GM19372 (cell line): ENCODE measurements at regions not wholly inside any gene's neighbourhood (a gene's known extent, or its start where the extent isn't known, plus 50 kb on each side); places are given as distances from the start of the nearest gene placed in this dataset.

Experiments used
- ATAC-seq: cut with Tn5 transposase; IDR thresholded peaks from one replicate; pipeline ENCODE4 v1.9.1; 2021; ENCODE audit warnings: mild to moderate bottlenecking, low read depth, moderate library complexity; ENCODE audit not compliant: unreplicated experiment

DNA sequence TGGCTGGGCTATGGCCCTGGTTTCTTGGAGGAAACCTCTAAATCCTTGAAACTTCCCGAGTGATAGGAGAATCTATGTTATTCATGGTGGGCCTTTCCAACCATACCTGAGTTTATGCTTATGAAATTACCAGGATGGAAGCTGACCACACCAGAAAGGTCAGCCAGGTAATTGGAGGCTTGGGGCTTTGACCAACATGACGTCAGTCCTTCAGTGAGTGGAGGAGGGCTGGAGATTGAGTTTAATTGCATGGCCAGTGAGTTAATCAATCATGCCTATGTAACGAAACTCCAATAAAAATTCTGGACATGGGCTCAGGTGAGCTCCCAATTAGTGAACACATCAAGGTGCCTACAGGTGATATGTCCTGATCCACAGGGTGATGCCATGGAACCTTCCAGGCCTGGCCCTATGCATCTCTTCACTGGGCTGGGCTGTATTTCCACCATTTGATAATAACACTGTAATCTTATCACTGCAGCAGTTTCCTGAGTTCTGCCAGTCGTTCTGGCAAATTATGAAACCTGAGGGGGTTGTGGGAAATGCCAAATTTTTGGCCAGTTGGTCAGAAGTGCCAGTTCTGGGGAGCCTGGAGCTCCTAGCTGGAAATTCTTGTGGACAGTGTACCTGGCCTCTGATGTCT is 106.5 kb downstream of the CDH26 start:
- no peak for ATAC-seq

DNA sequence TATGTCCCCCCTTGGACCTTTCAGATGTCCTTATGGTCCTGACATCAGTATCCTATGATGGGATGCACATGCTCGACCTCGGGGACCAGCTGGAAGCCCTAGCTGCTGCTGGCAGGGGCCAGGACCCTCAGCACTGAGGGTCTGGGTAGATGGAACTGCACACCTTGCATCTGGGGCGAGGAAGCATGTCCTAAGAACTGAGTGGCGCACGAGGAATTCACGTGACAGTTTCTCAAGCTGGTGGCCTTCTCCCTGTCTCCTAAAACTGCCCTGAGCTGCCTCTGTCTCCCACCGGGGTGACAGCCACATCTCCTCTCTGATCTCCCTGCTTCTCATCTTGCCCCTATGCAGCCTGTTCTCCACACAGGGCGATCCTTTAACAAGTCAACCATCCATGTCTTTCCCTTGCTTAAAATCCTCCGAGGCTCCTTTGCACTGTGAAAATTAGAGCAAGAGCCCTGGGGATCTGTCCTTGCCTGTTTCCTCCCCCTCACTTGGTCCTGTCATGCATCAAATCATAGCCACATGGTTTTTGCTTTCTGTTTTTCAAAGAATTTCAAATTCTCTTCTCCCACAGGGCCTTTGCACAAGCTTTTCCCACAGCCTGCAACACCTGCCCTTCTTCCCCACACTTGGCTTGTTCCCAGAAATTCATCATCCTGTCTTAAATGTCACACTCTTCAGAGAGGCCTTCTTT is 107.7 kb downstream of the CDH26 start:
- no peak for ATAC-seq

DNA sequence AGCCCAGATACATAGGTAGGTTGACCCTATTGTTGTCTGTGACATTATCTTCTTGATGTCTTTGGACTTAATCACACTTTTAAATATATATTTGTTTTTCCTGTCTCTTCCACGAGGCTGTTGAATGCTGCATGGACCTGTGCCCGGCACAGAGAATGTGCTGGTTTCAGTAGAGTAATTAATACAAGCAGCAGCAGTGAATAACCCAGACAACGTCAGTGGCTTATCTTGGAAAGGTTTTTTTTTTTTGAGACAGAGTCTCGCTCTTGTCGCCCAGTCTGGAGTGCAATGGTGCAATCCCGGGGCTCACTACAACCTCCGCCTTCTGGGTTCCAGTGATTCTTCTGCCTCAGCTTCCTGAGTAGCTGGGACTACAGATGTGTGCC is 108.2 kb downstream of the CDH26 start:
- no peak for ATAC-seq

DNA sequence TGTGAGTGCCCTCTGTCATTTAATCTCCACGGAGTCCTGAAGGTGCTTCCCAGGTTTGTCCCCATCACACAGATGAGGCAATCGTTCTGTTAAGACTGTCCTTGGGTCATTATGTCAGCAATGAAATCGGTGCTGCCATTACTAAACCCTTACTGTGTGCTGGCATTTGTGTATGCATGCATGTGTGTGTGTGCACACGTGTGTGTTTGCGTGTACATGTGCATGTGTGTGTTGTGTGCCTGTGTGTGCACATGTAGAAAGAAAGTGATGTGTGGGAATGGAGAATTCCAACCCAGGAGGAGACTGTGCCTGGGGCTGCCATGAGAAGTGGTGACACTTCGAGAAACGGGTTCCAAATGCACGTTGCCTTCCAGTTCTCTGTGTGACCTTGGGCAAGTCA is 110.3 kb downstream of the CDH26 start:
- ATAC-seq, result no peak

DNA sequence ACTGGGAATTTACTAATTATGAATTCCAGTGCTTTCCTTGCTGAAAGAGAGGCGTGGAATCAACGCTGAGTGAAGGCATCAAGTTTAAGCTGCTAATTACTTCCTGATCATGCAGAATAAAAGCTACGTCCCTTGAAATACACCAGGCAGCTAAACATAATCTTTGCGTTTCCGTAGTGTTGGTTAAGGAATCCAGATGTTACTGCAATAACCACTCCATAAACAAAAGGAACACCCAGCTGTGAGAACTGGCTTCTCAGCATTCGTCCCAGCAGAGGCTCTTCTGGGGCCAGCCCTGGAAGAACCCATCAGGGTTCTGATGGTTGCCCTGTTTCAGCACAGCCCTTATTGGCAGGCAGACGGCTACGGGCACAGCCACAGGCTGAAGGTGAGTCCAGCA is 111.4 kb downstream of the CDH26 start:
- no peak for ATAC-seq

DNA sequence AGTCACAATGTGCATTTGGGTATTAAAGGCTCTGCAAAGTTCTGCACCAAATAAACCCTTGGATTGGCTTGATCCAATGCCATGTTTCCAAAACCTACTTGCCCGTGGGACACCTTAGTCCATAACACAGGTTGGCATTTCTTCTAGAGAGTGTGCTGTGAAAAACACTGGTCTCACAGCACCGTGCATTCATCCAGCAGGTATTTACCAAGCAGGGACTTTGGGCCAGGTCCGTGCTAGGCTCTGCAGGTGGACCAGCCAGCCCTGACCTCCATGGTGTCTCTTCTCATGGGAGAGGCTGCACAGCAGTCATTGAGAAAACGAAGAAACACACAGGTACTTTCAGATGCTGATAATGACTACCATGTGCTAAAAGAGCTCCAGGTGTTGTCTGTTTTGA is 112.6 kb downstream of the CDH26 start:
- ATAC-seq, result no peak

DNA sequence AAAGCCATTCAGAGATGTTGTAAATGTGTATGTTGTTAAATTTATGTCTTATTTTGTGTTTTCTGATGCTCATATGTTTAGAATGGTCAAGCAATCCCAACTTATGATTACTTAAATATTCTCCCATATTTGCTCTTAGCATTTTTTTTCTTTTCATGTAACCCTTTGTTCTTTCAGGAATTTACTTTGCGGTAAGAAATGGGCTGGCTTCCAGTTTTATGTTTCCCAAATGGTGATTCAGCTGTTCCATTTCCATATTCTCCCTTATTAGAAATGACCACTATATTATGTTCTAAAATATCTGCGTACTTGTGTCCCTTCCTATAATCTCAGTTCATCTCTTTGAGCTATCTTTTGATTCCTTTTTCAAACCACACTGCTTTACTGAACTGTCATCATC is 113.7 kb downstream of the CDH26 start:
- no peak for ATAC-seq

DNA sequence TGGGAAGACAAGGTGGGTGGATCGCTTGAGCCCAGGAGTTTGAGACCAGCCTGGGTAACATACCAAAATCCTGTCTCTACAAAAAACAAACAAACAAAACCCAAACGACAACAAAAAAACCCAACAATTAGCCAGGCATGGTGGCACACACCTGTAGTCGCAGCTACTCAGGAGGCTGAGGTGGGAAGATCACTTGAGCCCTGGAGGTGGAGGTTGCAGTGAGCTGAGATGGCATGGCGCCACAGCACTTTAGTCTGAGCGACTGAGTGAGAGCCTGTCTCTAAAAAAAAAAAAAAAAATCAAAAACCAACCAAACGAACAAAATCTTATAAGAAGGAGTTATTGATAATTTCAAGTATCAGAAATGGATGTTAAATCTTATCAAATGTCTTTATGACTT is 114.9 kb downstream of the CDH26 start:
- no peak for ATAC-seq

DNA sequence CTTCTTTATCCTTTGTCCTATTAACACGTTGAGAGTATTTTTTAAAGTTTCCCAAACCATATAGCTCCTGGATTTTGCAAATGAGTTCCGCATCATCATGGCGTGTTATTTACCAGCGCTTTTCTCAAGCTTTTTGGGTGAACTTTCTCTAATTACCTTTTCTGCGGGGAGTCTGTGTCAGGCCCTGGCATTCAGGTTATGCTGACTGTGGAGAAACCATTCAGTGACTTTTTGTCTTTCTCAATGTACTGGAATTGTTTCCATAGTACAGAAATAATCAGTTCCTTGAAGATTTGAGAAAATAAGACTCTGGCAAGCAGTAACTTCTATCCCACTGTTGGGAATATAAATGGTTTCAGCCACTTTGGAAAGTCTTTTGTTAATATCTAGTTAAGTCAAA is 115.3 kb downstream of the CDH26 start:
- no peak for ATAC-seq

DNA sequence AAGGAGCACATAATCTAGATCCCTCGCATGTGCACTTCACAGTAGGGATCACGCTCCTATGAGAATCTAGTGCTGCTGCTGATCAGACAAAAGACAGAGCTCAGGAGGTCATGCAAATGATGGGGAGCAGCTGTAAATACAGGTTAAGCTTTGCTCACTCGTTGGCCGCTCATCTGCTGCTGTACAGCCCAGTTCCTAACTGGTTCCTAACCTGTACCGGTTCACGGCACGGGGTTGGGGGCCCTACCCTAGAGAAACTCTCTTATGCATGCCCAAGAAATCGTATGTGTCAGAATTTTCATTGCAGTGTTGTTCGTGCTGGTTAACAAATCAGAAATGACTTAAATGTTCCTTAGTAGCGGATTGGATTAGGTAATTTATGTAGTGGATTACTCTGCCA is 116.1 kb downstream of the CDH26 start:
- ATAC-seq, result no peak

DNA sequence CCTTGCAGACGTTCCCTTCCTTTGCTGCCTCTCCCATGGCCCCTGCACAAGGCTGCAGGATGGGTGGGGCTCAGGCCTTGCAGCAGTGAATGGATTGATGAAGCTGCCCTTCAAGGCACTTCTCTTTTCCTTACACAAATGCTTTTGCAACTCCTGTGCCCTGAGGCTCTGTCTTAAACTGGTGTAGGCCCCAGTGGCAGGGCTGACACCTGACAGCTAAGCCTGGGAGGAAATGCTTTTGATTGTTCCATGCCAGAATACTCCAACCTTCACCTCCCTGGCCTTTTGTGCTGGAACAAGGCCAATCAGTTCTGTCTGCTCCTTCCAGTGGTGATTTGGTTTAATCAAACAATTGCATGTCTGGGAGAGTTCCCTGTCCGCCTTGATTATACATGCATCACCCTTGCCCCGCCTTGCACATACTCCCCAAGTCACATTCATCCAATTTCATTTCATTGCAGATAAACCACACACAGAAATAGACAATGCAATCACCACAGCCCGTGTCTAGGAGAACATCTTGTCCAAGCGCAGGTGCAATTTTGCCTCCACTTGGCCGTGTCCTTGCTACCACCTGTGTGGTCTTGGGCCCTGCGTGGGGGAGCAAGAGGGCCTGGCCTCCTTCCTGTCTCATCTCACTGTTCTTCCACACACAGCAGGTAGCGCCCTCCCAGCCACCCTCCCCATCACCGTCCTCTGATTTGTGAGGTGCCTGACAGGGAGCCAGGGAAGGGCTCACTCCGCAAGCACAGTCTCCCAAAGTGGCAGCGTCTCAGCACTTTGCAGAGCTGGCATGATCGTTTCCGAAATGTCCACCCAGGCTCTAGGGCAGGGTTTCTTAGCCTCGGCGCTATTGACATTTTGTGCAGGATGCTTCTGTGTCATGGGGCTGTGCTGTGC is 120.4 kb downstream of the CDH26 start:
- no peak for ATAC-seq

DNA sequence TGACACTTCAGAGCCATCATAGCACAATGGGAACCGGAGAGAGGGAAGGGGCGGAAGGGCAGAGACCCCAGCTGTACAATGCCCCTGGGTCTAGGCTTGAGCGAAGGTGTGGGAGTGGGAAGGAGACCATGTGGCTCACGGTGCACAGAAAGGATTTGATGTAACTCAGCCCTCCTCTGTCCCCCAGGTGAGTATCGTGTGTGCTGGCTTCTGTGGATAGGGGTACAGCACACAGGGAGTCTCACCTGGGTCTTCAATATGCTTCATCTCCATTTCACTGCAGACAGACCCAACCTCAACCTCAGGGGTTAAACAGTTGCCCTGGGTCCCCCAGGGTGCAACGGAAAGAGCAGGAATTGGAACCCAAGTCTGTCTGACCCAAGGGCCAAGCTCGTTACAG is 122.2 kb downstream of the CDH26 start:
- ATAC-seq, result no peak

DNA sequence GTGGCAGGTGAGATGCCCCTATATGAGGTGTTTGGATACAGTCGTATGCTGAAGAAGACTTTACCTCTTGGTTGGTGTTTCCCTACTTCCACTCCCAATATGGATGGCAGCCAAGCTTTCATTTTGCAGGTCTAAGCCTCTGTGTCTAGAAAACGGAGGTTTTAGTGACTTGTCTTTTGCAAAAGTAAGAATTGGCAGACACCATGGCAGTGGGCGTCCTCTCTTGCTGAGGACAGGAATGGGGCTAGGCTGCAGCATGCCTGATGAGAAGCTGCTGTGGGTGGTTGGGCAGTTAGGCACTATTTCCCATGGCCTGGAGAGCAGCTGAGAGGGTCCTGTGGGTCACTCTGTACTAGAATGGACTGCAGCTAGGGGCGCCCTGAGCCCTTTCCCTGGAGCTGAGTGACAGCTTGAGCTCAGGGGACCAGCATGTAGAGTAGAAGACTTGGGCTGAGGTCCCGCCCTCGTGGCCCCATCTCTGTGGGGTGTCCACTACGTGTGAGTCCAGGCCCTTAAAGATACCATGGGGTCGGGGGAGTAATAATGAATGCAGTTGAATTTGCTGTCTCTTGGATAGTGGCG is 127.4 kb downstream of the CDH26 start:
- no peak for ATAC-seq

DNA sequence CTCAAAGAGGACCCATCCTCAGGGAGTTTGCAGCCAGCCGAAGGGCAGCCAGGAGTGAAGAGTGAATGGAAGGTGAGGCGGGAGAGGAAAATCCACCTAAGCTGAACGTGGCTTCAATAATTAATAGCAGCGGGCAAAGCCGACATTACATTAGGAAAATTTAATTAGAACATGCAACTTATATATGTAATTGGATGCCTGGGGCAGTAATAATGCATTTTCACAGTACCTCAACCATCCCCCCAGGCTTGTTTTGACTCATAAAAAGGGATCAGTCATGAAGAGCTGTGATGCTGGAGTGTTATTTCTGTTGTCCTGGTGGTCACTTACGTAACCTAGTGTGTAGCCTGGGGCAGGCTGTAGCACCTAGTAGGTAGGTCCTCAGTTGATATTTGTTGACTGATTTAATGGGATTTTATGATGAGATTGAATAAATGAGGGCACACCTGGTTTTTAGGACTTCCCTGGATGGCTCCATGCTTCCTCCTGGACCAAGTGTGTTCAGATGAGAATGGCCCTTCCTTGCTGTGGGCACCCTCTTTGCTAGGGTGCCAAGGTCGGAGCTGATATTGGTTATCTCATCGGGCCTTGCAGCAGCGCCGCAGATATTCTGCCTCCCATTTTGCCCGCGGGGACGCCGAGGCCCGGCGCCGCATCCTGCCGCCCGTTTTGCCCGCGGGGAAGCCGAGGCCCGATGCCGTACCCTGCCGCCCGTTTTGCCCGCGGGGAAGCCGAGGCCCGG is 128.8 kb downstream of the CDH26 start:
- ATAC-seq, result no peak

DNA sequence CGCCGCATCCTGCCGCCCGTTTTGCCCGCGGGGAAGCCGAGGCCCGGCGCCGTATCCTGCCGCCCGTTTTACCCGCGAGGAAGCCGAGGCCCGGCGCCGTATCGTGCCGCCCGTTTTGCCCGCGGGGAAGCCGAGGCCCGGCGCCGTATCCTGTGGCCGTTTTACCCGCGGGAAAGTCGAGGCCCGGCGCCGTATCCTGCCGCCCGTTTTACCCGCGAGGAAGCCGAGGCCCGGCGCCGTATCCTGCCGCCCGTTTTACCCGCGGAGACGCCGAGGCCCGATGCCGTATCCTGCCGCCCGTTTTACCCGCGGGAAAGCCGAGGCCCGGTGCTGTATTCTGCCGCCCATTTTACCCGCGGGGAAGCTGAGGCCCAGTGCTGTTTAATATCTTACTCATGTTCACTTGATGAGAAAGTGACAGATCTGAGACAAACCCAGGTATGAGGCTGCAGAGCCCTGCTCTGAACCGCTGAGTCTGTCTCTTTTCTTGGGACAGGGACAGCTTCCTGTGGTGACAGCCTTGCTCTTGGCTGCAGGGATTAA is 129.4 kb downstream of the CDH26 start:
- no peak for ATAC-seq

DNA sequence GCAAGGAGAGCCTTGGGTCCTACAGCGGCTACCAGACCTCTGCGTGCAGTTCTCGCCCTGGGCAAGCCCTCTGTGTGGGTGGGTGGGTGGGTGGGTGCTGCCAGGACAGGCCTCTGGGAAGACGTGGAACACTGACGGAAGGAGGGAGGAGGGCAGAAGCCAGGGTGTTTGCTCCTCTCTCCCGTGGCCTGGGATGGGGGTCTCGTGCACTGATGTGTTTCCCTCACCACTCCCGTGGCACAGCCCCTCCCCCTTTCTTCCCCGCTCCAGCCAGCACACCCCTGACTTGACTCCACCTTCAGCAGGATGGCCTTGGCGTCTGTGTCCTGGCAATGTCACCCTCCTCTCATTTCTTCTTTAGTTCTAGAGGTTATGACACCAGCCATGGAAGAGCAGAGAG is 130.0 kb downstream of the CDH26 start:
- ATAC-seq, result no peak

DNA sequence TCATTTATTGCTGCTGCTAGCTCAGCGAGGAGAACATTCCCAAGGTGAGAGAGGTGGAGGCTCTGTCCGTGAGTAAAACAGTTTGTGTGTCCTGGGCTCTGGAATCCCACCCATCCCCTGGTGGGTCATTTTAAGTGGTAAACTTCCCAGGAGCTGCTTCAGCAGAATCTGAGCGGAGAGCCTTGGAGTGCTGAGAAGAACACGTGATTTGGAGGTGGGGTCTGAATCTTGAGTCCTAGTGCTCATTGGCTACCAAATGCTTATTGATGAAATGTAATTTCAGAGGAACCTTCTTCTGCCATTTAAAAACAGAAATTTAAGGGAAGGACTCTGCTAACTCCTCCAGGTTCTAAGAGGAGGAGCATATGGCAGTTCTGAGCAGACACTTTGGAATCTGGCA is 132.4 kb downstream of the CDH26 start:
- no peak for ATAC-seq

DNA sequence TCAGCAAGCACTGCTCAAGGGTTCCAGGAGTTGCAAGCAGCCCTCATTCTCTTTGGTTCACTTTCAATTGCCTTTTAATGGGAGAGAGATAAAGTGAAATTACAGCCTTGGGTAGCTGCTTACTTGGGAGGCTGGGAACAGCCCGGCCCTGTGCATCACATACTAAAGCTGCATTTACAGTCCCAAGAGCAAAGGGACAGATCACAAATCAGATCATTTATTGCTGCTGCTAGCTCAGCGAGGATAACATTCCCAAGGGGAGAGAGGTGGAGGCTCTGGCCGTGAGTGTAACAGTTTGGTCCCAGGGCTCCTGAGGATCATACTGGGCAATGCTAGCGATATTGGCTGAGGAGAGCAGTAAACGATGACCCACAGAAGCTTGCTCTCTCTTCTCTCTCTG is 133.1 kb downstream of the CDH26 start:
- no peak for ATAC-seq

DNA sequence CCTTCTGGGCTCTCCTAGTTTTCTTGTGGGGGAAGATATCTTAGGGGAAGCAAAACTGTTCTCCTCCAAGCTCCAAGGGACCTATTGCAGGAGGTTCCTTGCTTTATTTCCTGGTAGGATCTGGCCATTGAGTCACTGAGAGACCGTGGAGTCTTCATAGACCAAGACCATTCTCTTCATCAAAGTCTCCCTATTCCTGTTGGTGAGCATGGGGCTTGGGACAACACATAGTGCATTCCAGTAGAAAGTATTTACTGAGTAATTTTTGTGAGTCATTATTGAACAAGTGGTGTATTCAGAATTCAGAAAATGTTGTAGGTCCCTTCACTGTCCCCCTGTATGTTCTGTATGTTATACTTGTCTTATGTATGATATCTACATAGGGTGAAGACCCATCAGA is 133.6 kb downstream of the CDH26 start:
- no peak for ATAC-seq

DNA sequence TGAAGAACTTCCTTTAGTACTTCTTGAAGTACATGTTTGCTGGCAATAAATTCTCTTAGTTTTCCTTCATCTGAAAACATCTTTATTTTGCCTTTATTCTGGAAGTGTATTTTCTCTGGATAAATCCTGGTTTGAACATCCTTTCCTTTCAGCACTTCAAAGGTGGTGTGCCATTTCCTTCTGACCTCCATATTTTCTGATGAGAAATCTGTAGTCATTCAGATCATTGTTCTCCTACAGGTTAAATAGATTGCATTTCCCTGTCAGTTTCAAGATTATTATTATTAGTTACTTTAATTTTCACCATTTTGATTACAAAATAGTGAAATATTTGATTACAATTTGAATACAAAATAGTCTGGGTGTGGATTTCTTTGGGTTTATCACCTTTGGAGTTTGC is 134.5 kb downstream of the CDH26 start:
- ATAC-seq, result no peak
